Activated B cell treated with CpG ODN at 0.5 μM for 24 hours (primary cell): ENCODE measurements at regions not wholly inside any gene's neighbourhood (a gene's known extent, or its start where the extent isn't known, plus 50 kb on each side); places are given as distances from the start of the nearest gene placed in this dataset.

ENCODE experiments used
- ATAC-seq: fragments of 200-7000 bp; cut with Tn5 transposase; one replicate; pipeline ENCODE4 v1.10.0; 2021; ENCODE audit warnings: low read depth, mild to moderate bottlenecking, moderate library complexity
- CTCF ChIA-PET: fragments of 350-600 bp; sonication (Branson Sonifier 250); formaldehyde crosslinking; loops from one replicate; lab custom pipeline; 2021; ENCODE audit warnings: antibody characterized with exemption; lab: Charles Lee
- POLR2A ChIA-PET: fragments of 350-600 bp; sonication (Branson Sonifier 250); formaldehyde crosslinking; loops from one replicate; lab custom pipeline; 2021; ENCODE audit warnings: antibody characterized with exemption; lab: Charles Lee
- DNase-seq: peaks from one replicate; pipeline ENCODE4 v3.0.0; 2022
- H3K27ac Mint-ChIP-seq: one replicate; pipeline ENCODE4 v1.8.0; 2020; ENCODE audit warnings: mixed read lengths
- H3K27me3 Mint-ChIP-seq: one replicate; pipeline ENCODE4 v1.8.0; 2021; ENCODE audit warnings: mixed read lengths
- H3K36me3 Mint-ChIP-seq: one replicate; pipeline ENCODE4 v1.8.0; 2021; ENCODE audit warnings: low read depth, mixed read lengths
- H3K4me1 Mint-ChIP-seq: one replicate; pipeline ENCODE4 v1.8.0; 2021; ENCODE audit warnings: mixed read lengths
- H3K4me3 Mint-ChIP-seq: one replicate; pipeline ENCODE4 v1.8.0; 2020; ENCODE audit warnings: mild to moderate bottlenecking, mixed read lengths
- H3K9me3 Mint-ChIP-seq: one replicate; pipeline ENCODE4 v1.8.0; 2020; ENCODE audit warnings: mixed read lengths
- CTCF ChIP-seq: fragments of 200-600 bp; IDR thresholded peaks from one replicate; pipeline ENCODE4 v1.8.0; 2022; ENCODE audit warnings: antibody characterized with exemption, mild to moderate bottlenecking
- intact Hi-C: fragments of 100-400 bp; cut with micrococcal nuclease; formaldehyde crosslinking; loops from one replicate; pipeline ENCODE4 v1.15.1; 2024

- no peaks in the 10 kb centered on the region for H3K4me1 Mint-ChIP-seq
- no peak overlapping the region for H3K4me3 Mint-ChIP-seq
- ATAC-seq, result no peak
- ChIA-PET POLR2A (no interaction called here), CTCF (no interaction called here)
- no peak for TF ChIP-seq CTCF
- H3K27me3 Mint-ChIP-seq, result no peaks in the 10 kb centered on the region
- intact Hi-C loops, result no loop called here
- H3K27ac Mint-ChIP-seq, result no peak overlapping the region
- H3K9me3 Mint-ChIP-seq, result peaks cover 2% of the 10 kb centered on the region
- DNase-seq, result no peak
- no peaks in the 10 kb centered on the region for H3K36me3 Mint-ChIP-seq
Measured at GRCh38 chr16:6153901-6154300, 1056.3 kb upstream of the EEF2KMT start.

GRCh38 chr16:6149031-6149430, 1051.4 kb upstream of the EEF2KMT start:
- no peaks in the 10 kb centered on the region for H3K9me3 Mint-ChIP-seq
- H3K4me3 Mint-ChIP-seq, result no peak overlapping the region
- ATAC-seq (no peak), DNase-seq (no peak)
- no peaks in the 10 kb centered on the region for H3K4me1 Mint-ChIP-seq
- TF ChIP-seq CTCF, result no peak
- intact Hi-C loops, result no loop called here
- no peak overlapping the region for H3K27ac Mint-ChIP-seq
- H3K36me3 Mint-ChIP-seq, result no peaks in the 10 kb centered on the region
- ChIA-PET CTCF (no interaction called here), POLR2A (no interaction called here)
- no peaks in the 10 kb centered on the region for H3K27me3 Mint-ChIP-seq

DNA sequence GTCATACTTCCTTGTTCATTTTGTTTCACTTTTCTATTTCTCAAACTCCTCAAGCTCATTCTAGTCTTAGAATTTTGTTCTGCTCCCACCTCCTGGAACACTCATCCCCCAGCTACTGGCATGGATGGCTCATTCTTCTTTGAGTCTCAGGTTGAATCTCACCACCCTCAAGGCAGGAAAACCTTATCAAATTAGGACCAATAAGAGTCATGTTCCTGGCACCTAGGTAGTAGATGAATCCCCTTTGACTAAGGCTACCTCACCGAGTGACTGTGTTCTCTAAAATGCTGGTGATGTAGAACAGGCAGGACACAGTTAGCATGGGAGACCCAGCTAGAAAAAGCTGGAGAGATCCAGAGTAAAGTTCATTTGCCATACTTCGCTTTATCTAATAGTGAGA, 1050.8 kb upstream of the EEF2KMT start:
- ChIA-PET CTCF (no interaction called here), POLR2A (no interaction called here)
- ATAC-seq, result no peak
- Mint-ChIP-seq H3K4me3 (no peak overlapping the region), H3K36me3 (no peaks in the 10 kb centered on the region), H3K27me3 (no peaks in the 10 kb centered on the region), H3K4me1 (no peaks in the 10 kb centered on the region), H3K9me3 (no peaks in the 10 kb centered on the region), H3K27ac (no peak overlapping the region)
- no peak for TF ChIP-seq CTCF
- intact Hi-C loops, result no loop called here
- no peak for DNase-seq

GRCh38 chr16:6146874-6147425, 1049.4 kb upstream of the EEF2KMT start:
- Mint-ChIP-seq H3K36me3 (no peaks in the 10 kb centered on the region), H3K9me3 (peaks cover 3% of the 10 kb centered on the region), H3K27me3 (no peaks in the 10 kb centered on the region), H3K27ac (no peak overlapping the region), H3K4me3 (no peak overlapping the region), H3K4me1 (no peaks in the 10 kb centered on the region)
- CTCF ChIA-PET, result no interaction called here
- no peak for TF ChIP-seq CTCF
- POLR2A ChIA-PET, result no interaction called here
- intact Hi-C loops, result no loop called here
- ATAC-seq (no peak), DNase-seq (no peak)

GRCh38 chr16:6146356-6146755, 1048.8 kb upstream of the EEF2KMT start:
- Mint-ChIP-seq H3K36me3 (no peaks in the 10 kb centered on the region), H3K4me1 (no peaks in the 10 kb centered on the region), H3K27me3 (no peaks in the 10 kb centered on the region), H3K4me3 (no peak overlapping the region), H3K27ac (no peak overlapping the region), H3K9me3 (peaks cover 3% of the 10 kb centered on the region)
- POLR2A ChIA-PET, result no interaction called here
- no peak for ATAC-seq
- no peak for TF ChIP-seq CTCF
- intact Hi-C loops, result no loop called here
- CTCF ChIA-PET, result no interaction called here
- DNase-seq, result no peak
